Adrenal gland (tissue), 9 donors: ENCODE measurements at regions not wholly inside any gene's neighbourhood (a gene's known extent, or its start where the extent isn't known, plus 50 kb on each side); places are given as distances from the start of the nearest gene placed in this dataset.

Experiments used
- DNase-seq, 7 donors: peaks; one replicate each; pipeline ENCODE4 v3.0.0-alpha.2; 2019 to 2020
- H3K27ac ChIP-seq, 5 donors: fragments of 200-600 bp; sonication (generic) in 4 of 5; 1 replicate in 3 of 5; 2 replicates in 2 of 5; pipeline versions ENCODE4 v1.5.1 to v1.8.0; 2016 to 2020; ENCODE audit warnings: mild to moderate bottlenecking in 1 of 5
- H3K27me3 ChIP-seq: fragments of 200-600 bp; 2 replicates; pipeline ENCODE4 v1.8.0; 2021
- H3K36me3 ChIP-seq, 2 donors: fragments of 200-600 bp; replicated peaks in 1 of 2; 1 replicate in 1 of 2; 2 replicates in 1 of 2; pipeline versions ENCODE4 v1.5.1 to v1.8.0; 2018 to 2022
- H3K4me1 ChIP-seq, 2 donors: fragments of 200-600 bp; replicated peaks in 1 of 2; 1 replicate in 1 of 2; 2 replicates in 1 of 2; pipeline versions ENCODE4 v1.5.1 to v1.8.0; 2018 to 2021
- H3K4me3 ChIP-seq, 4 donors: fragments of 200-600 bp; sonication (generic) in 3 of 4; one replicate each; pipeline ENCODE4 v1.5.1; 2016 to 2018
- H3K9me3 ChIP-seq, 3 donors: fragments of 200-600 bp; sonication (generic) in 1 of 3; replicated peaks in 1 of 3; 1 replicate in 2 of 3; 2 replicates in 1 of 3; pipeline versions ENCODE4 v1.5.1 to v1.8.0; 2016 to 2021
- CTCF ChIP-seq, 6 experiments: fragments of 450-650 bp in 4 of 6; fragments of 200-600 bp in 2 of 6; sonication (generic) in 1 of 6; IDR thresholded peaks; 1 replicate in 5 of 6; 2 replicates in 1 of 6; pipeline versions ENCODE4 v1.5.1 to v1.8.0; 2016 to 2021; ENCODE audit warnings: antibody characterized with exemption in 6 of 6, mild to moderate bottlenecking in 2 of 6, moderate library complexity in 1 of 6
- POLR2A ChIP-seq, 2 donors: fragments of 450-650 bp; IDR thresholded peaks; one replicate each; pipeline ENCODE4 v1.6.1; 2017; ENCODE audit warnings: antibody characterized with exemption in 2 of 2, mild to moderate bottlenecking in 2 of 2, moderate library complexity in 1 of 2
- WGBS, 4 donors: extraction: QIAGEN DNeasy Blood & Tissue Kit in 2 of 4; methylation state at CpG; one replicate each; pipeline versions ENCODE4 v1.1.5 to v1.1.7; 2013 to 2017; 5-methylcytosine and 5-hydroxymethylcytosine counted together
- intact Hi-C, 2 donors: fragments of 100-400 bp; cut with DNase I; formaldehyde crosslinking; loops; one replicate each; pipeline versions ENCODE4 v1.14.1 to v1.15.0; 2022 to 2023
- donor health status: healthy with polysubstance abuse.
- donor health status: Bipolar disorder and iron deficiency.
- donor health status: DM: yes; HTN: yes; CAD: no.
- donor health status: DM: no; HTN: no; CAD: no.
- donor health status: DM: no; HTN: no; CAD: no.

- no peak for TF ChIP-seq POLR2A (IDR thresholded peaks at IDR 0.05)
- TF ChIP-seq CTCF (IDR thresholded peaks at IDR 0.05), result no peak
- 69 to 89% (median 86%) methylated on average over 6 to 11 of the region's 11 CpGs for WGBS, 4 donors
- intact Hi-C loops, result no loop called here
- H3K4me3 ChIP-seq, result no peak overlapping the region
- no peak for DNase-seq
- no peaks in the 10 kb centered on the region for H3K36me3 ChIP-seq
- no peaks in the 10 kb centered on the region for H3K4me1 ChIP-seq
- H3K27ac ChIP-seq, result no peak overlapping the region
- no peaks in the 10 kb centered on the region for H3K27me3 ChIP-seq
- H3K9me3 ChIP-seq, result no peaks in the 10 kb centered on the region
Measured at GRCh38 chr1:10911490-10912166, 100.8 kb upstream of the TARDBP start.

- Histone ChIP-seq H3K36me3 (no peaks in the 10 kb centered on the region), H3K27me3 (no peaks in the 10 kb centered on the region), H3K4me1 (no peaks in the 10 kb centered on the region), H3K27ac (no peak overlapping the region), H3K9me3 (no peaks in the 10 kb centered on the region), H3K4me3 (no peak overlapping the region)
- DNase-seq, result no peak
- TF ChIP-seq CTCF (IDR thresholded peaks at IDR 0.05), result no peak
- no peak for TF ChIP-seq POLR2A (IDR thresholded peaks at IDR 0.05)
- 86 to 94% (median 89%) methylated on average over 16 to 17 of the region's 17 CpGs for WGBS, 4 donors
- intact Hi-C loops, result no loop called here
Measured at GRCh38 chr1:10912441-10912840, 100.0 kb upstream of the TARDBP start.

DNA sequence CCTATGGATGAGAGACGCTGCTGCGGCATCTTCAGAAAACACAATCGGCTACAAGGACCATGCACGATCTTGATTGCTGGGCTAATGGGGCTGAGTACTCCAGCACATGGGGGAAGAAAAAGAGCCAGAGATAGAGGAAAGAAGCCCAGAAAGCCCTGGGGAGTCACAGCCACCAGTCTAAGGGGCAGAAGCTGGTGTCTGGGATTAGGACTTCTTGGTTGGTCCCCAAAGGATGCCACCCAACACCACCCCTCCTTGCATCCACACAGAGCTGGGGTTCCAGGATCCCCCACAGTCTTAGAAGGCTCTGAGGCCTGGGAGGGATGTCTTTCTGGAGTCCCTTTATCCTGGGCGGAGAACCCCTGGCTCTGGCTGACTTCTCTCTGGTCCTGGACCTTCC lies 98.4 kb upstream of the TARDBP start:
- 80 to 97% (median 94%) methylated on average over 4 to 5 of the region's 5 CpGs for WGBS, 4 donors
- Histone ChIP-seq H3K4me1 (no peaks in the 10 kb centered on the region), H3K9me3 (no peaks in the 10 kb centered on the region), H3K27me3 (no peaks in the 10 kb centered on the region), H3K27ac (no peak overlapping the region), H3K4me3 (no peak overlapping the region), H3K36me3 (no peaks in the 10 kb centered on the region)
- intact Hi-C loops, result no loop called here
- DNase-seq, result no peak
- TF ChIP-seq CTCF (IDR thresholded peaks at IDR 0.05), result no peak
- no peak for TF ChIP-seq POLR2A (IDR thresholded peaks at IDR 0.05)

DNA sequence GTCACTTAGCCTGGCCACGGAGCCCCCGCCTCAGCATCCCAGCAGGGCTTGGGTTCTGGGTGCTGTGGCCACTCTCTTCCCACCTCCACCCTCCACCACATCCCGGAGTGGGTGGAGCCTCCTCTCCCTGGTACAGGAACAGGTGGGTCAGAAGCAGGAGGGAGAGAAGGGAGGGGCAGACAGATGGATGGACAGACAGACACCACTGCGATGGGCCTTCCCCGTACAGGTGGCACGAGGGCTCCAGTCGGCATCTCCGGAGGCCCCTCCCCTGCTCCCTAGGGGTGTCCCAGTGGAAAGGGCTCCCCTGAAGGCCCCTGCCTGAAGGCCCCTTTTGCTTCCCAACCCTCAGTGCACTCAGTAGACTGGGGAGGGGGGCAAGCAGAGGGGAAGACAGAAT lies 96.9 kb upstream of the TARDBP start:
- 82 to 95% (median 84%) methylated on average over 5 to 8 of the region's 8 CpGs for WGBS, 4 donors
- Histone ChIP-seq H3K9me3 (no peaks in the 10 kb centered on the region), H3K27me3 (no peaks in the 10 kb centered on the region), H3K4me1 (no peaks in the 10 kb centered on the region), H3K36me3 (no peaks in the 10 kb centered on the region), H3K27ac (no peak overlapping the region), H3K4me3 (no peak overlapping the region)
- no peak for TF ChIP-seq CTCF (IDR thresholded peaks at IDR 0.05)
- no peak for TF ChIP-seq POLR2A (IDR thresholded peaks at IDR 0.05)
- intact Hi-C loops, result no loop called here
- DNase-seq, result no peak
